Activated CD4-positive, CD25-positive, alpha-beta regulatory T cell treated with anti-CD3 and anti-CD28 coated beads, Interleukin-2, amount 50 U/mL, for 24 hours (primary cell): ENCODE measurements at regions not wholly inside any gene's neighbourhood (a gene's known extent, or its start where the extent isn't known, plus 50 kb on each side); places are given as distances from the start of the nearest gene placed in this dataset.
"Not testable (repeated sequence)": the region's sequence is repeated elsewhere in the genome, so short reads cannot be mapped to it uniquely, and the experiment has no call there.

Experiments used
- ATAC-seq, 2 donors: fragments of 150-1000 bp; cut with Tn5 transposase; one replicate each; pipeline ENCODE4 v1.10.0; 2021; ENCODE audit warnings: mild to moderate bottlenecking in 1 of 2, moderate library complexity in 1 of 2

DNA sequence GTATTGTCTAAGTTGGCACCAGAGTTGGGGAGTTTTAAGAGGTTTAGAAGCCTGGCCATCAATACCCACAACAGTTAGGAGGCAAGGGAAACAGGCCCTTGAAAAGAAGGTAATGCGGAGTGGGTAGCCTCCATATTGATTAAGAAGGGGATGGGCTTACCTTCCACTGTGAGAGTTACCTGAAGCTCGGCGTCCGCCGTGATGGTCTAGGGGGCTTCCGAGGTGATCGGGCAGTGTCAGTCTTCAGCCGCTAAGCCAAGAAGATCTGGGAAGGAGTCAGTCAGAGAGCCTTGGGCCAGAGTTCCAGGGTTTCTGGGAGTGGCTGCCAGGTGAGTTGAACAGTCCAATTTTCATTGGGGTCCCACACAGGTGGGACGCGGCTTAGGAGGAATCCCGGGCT lies 1085.8 kb downstream of the PCDH9 start:
- ATAC-seq = not testable (repeated sequence)

GRCh38 chr13:66139701-66140100 lies 1090.4 kb downstream of the PCDH9 start:
- ATAC-seq = no peak

DNA sequence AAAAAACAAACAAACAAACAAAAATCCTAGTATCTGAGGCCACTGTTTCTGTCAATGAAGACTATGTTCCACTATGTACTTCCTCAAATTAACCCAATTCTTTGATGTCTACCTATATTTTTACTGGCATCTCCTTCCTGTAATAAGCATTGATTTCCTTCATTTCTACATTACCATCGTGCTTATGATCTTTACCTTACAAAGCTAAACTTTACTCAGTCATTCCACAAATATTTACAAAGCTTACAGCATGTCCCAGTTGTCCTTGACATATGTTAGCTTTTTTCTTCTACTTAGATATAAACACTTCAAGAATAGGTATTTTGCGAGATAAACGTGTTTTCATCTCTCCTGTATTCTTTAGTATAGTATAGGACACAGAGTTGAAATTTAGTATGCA lies 1090.9 kb downstream of the PCDH9 start:
- no peak for ATAC-seq

- peak; percentile 51 to 60 for ATAC-seq
Measured at GRCh38 chr13:66138172-66138811, 1091.8 kb downstream of the PCDH9 start.

DNA sequence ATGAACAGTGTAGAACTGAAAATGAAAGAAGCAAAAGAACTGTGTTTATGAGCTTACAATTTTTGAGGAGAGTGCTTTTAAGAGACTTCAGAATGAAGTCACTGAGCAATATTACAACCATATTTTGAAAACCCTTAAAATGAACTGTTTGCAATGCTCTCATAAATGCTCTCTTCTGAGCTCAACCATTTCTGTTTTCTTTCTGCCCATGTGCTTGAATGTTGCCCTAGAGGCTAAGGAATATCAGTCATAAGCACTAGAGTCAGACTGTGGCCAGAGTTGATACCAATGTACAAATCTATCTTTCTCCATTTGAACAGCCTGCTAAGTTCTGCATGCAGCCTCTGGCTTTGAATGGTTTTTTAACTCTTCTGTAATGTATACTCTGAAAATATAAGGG lies 1092.8 kb downstream of the PCDH9 start:
- ATAC-seq = no peak

DNA sequence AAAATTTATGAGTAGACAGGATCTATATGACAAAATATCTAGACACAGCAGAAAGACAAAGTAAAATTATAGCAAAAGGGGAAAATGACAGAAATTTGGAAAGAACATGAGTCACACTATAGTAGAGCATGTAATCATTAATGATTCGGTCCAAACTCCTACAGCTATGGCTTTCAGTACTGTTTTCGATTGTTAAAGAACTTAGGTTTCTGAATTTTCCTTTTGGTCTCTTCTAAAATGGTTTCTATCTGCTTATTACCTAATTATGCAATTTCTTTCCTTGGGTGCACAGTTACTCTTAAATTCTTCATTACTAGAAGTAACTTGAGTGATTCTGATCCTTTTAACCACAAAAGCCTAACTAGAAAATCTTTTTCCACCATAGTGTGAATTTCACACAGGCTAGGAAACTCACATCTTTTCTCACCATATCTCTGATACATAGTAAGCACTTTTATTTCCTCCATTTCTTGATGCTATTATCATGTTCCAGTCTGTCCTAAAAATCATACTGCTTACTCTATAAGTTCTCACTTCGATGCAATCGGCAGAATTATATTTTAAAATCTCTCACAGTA lies 1101.4 kb downstream of the PCDH9 start:
- ATAC-seq = no peak

- ATAC-seq = no peak
Measured at GRCh38 chr13:66128201-66128600, 1101.9 kb downstream of the PCDH9 start.

DNA sequence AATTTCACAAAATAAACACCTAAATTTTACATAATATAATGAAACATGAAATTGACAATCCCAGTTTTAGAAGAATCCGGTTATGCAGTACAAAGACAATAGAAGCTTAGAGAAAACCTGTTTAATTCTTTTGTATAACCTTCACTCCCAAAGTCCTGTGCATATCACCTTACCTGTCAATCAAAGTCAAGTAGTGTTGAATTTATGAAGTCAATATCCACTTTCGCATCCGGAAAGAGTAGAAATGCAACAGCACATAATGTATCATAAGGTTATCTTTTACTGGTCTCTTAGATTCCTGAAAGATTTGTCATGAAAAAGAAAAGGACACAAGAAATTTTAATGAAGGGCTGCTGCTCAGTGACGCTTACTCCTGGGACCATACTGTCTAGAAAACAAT lies 1112.6 kb downstream of the PCDH9 start:
- ATAC-seq = no peak

GRCh38 chr13:66113882-66114526 lies 1116.1 kb downstream of the PCDH9 start:
- no peak for ATAC-seq

DNA sequence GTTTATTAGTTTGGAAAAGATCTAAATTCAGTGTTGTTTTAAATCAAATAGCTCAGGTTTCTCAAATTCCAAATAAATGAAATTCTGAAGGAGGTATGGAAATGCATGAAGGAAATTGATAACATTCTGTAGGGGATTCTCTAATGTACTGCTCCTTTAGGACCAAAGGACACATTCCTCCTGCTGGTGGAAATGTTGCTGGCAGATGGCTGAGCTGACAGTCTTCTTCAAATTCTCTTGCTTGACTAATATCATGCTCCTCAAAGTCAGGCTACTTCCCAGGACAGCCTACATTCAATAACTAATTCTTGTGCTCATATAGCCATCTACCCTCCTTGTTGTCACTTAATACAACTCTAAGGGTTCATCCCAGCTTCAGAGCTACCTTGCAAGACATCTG lies 1118.5 kb downstream of the PCDH9 start:
- no peak for ATAC-seq

- ATAC-seq = no peak
Measured at GRCh38 chr13:66106246-66106645, 1123.9 kb downstream of the PCDH9 start.

GRCh38 chr13:66102864-66103263 lies 1127.3 kb downstream of the PCDH9 start:
- no peak for ATAC-seq

- no peak for ATAC-seq
Measured at GRCh38 chr13:66099825-66100224, 1130.3 kb downstream of the PCDH9 start.

DNA sequence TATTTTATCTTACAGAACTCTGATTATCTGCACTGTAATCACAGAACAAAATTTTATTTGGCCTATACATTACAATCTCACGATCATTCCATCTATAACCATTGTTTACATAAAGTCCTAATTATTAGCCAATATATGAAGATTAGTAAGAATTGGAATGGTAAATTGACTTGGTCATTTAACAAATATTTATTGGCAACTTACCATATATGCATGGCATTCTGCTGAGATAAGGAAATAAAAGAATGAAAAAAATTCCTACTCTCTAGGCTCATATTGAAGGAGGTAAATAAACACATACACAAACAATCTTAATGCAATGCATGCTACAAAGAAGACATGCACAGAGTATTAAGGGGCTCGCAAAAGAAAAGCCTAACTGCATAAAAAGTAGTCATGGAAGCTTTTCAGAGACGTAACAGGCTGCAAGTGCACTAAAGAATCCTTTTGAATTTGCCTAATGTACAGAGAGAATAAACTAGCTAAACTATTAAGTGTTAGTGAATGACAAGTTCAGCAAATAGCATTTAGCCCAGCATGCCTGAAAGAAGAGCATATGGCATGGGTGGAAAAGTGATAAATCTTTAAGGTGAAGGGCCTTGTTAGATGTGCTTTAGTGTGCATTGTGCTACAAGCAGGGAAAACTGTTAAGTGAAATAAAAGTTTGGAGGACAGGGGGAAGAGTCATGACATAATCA lies 1131.1 kb downstream of the PCDH9 start:
- no peak for ATAC-seq

DNA sequence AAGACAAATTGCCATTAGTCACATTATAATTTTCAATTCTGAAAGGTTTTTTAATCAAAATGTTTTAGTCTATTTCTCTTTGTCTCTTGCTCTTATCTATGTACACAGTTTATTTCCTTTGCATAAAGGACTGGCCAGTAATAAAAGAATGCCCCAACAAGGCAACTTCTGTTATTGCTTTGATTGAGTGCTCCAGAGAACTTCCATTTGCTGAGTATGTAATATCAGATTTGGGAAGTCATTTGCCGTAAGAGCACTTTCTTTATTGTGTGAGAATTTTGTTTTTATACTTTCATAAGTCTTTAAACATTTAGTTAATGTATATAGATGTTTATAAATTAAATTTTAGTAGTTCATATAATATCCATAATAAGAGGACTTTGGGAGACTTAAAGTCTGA lies 1140.4 kb downstream of the PCDH9 start:
- no peak for ATAC-seq

GRCh38 chr13:66087269-66087710 lies 1142.8 kb downstream of the PCDH9 start:
- no peak for ATAC-seq

DNA sequence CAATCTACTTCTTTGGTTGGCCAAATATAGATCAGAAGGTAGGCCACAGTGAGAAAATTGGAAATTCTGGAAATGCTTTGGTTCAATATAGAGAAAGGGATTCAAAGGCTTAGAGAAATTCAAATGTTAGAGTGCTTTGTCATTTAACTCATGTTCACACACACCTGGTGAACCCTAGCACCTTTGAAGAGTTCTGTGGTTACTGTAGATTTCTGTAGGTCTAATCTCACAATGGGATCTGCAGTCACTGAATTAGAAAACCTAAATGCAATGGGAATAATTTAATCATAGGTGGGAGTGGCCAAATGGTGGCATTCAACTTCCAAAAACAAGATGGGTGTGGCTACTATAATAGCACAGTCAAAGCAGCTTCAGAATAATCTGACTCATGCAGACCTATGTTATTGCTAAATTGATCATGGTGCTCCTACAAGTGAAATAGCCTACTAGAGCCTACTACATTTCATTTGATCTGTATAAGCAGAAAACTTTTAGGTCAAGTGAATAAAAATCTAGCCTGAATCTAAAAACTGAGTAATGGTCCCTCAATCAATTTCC lies 1152.9 kb downstream of the PCDH9 start:
- ATAC-seq = no peak

DNA sequence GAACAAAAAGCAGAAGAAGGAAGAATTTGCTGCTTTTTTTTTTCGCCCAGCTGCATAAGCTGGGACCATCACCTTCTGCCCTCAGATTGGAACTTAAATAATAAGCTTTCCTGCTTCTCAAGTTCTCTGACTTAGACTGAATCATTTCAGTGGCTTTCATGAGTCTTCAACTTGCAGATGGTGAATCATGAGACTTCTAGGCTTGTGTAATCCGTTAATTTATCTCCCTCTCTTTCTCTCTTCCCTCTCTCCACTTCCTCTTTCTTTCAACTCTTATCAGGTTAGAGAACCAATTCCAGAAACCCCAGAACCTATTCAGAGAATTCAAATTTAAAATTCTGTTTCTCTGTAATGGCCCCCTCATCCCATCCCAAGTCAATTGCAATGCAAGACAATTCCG lies 1153.7 kb downstream of the PCDH9 start:
- ATAC-seq = no peak

DNA sequence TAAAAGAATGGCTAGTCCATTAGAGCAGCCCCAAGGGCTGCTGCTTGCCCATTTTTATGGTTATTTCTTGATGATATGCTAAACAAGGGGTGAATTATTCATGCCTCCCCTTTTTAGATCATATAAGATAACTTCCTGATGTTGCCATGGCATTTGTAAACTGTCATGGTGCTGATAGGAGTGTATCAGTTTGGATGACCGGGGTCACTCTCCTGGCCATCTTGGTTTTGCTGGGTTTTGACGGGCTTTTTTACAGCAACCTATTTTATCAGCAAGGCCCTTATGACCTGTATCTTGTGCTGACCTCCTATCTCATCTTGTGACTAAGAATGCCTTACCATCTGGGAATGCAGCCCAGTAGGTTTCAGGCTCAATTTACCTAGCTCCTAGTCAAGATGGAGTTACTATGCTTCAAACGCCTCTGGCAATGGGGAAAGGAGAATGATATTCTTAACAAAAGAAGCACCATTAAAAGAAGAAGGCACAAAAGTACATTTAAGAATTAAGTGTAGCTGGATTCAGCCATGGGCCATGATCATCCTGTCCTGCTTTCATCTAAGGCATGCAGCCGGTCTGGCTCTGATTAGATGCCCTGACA lies 1156.0 kb downstream of the PCDH9 start:
- no peak for ATAC-seq

- not testable (repeated sequence) for ATAC-seq
Measured at GRCh38 chr13:66072097-66072496, 1158.0 kb downstream of the PCDH9 start.

DNA sequence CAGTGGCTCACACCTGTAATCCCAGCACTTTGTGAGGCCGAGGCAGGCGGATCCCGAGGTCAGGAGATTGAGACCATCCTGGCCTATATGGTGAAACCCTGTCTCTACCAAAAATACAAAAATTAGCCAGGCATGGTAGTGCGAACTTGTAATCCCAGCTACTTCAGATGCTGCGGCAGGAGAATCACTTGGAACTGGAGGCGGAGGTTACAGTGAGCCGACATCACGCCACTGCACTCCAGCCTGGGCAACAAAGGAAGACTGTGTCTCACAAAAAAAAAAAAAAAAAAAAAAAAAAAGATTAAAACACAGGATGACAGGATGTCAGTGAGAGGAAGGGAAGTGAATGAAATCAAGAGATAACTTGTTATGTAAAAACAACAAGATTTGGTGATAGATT lies 1158.5 kb downstream of the PCDH9 start:
- ATAC-seq = no peak

- ATAC-seq = no peak
Measured at GRCh38 chr13:66071029-66071428, 1159.1 kb downstream of the PCDH9 start.

DNA sequence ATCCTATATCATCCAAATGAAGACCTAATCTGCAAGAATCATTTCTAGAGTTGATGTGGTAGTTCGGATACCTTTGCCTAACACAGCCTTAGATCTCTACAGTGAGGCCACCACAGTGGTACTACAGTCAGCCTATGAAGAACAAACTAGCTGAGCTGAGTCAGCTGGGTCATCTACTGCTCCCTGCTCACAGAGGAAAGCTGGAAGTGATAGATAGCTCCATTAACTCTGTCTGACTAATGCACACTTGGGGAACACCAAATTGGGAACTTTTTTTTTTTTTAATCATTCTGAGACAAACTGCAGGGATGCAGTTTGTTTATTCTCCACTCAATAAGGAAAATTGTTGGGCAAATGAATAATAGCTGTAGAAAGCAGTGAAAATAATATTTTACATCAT lies 1160.6 kb downstream of the PCDH9 start:
- no peak for ATAC-seq
